K562 (cell line): ENCODE measurements at regions not wholly inside any gene's neighbourhood (a gene's known extent, or its start where the extent isn't known, plus 50 kb on each side); places are given as distances from the start of the nearest gene placed in this dataset.

Experiments
- ATAC-seq: fragments of 200-7000 bp; cut with Tn5 transposase; 3 replicates; pipeline ENCODE4 v1.9.1; 2020; ENCODE audit warnings: moderate library complexity
- BruUV-seq: library from RNA; stranded (reverse); fragments of 400-500 nt; replicated peaks from 2 replicates; lab custom pipeline; 2021; lab: Mats Ljungman, UMichigan
- CTCF ChIA-PET: fragments of 300-600 bp; formaldehyde crosslinking; extraction: SDS; loops from one replicate; lab custom pipeline; 2021; ENCODE audit warnings: low intra/inter-chr PET ratio; lab: Yijun Ruan, JAX
- POLR2A ChIA-PET: fragments of 300-600, 350-650 bp; sonication (Branson Sonifier 250); formaldehyde crosslinking; extraction: SDS; loops from one replicate; lab custom pipeline; 2021; ENCODE audit warnings: antibody characterized with exemption, inconsistent platforms; lab: Yijun Ruan, JAX
- DNase-seq, 4 experiments: peaks; one replicate each; pipeline versions ENCODE4 v3.0.0 to v3.0.0-alpha.2; 2011 to 2018; ENCODE audit warnings: low spot score in 3 of 4, mixed read lengths in 3 of 4; ENCODE audit errors: extremely low read depth in 1 of 4
- FAIRE-seq: peaks from 2 replicates; lab custom pipeline; 2011; peaks lifted over from hg19 to GRCh38; lab: Jason Lieb, UNC
- H2AFZ ChIP-seq: 2 replicates; pipeline ENCODE4 v1.6.0; 2011; ENCODE audit warnings: low read depth, low read length, control low read depth, inconsistent platforms
- H3K27ac ChIP-seq: fragments of 200-600 bp; 3 replicates; pipeline ENCODE4 v1.8.0; 2011; ENCODE audit warnings: low read depth, mild to moderate bottlenecking, control low read depth, inconsistent platforms, low read length, moderate library complexity, mixed read lengths; ENCODE audit errors: extremely low read depth
- H3K27me3 ChIP-seq, 2 experiments: fragments of 300-600 bp in 1 of 2; 2 replicates in 1 of 2; 3 replicates in 1 of 2; pipeline versions ENCODE4 v1.6.0 to v1.8.0; 2011; ENCODE audit warnings: inconsistent platforms in 2 of 2, low read length in 2 of 2, mild to moderate bottlenecking in 1 of 2, mixed read lengths in 1 of 2, moderate library complexity in 1 of 2; ENCODE audit not compliant: control insufficient read depth in 2 of 2, insufficient read depth in 2 of 2
- H3K36me3 ChIP-seq: fragments of 300-600 bp; 3 replicates; pipeline ENCODE4 v1.8.0; 2011; ENCODE audit warnings: mild to moderate bottlenecking, low read length, inconsistent platforms; ENCODE audit not compliant: control insufficient read depth, insufficient read depth
- H3K4me1 ChIP-seq, 2 experiments: fragments of 200-600 bp in 1 of 2; replicated peaks in 1 of 2; 2 replicates in 1 of 2; 3 replicates in 1 of 2; pipeline versions ENCODE4 v1.5.1 to v1.8.0; 2011; ENCODE audit warnings: inconsistent platforms in 2 of 2, low read length in 2 of 2, mild to moderate bottlenecking in 1 of 2, mixed read lengths in 1 of 2, moderate library complexity in 1 of 2; ENCODE audit not compliant: control insufficient read depth in 2 of 2, insufficient read depth in 2 of 2
- H3K4me2 ChIP-seq: 2 replicates; pipeline ENCODE4 v1.6.1; 2011; ENCODE audit warnings: low read length, control low read depth, inconsistent platforms, mixed read lengths; ENCODE audit not compliant: insufficient read depth
- H3K4me3 ChIP-seq: fragments of 200-600 bp; sonication (generic), shearing (Covaris generic); 2 replicates; pipeline ENCODE4 v1.5.1; 2016; ENCODE audit warnings: control low read depth, inconsistent platforms
- H3K79me2 ChIP-seq: fragments of 200-600 bp; 3 replicates; pipeline ENCODE4 v1.8.0; 2011; ENCODE audit warnings: low read length, inconsistent platforms; ENCODE audit not compliant: control insufficient read depth, insufficient read depth
- H3K9ac ChIP-seq, 2 experiments: 2 replicates each; pipeline versions ENCODE4 v1.6.0 to v1.6.1; 2011; ENCODE audit warnings: low read depth in 2 of 2, low read length in 2 of 2, control low read depth in 1 of 2, inconsistent platforms in 1 of 2, mild to moderate bottlenecking in 1 of 2, mixed read lengths in 1 of 2; ENCODE audit not compliant: insufficient read depth in 1 of 2
- H3K9me1 ChIP-seq: one replicate; pipeline ENCODE4 v1.6.0; 2011; ENCODE audit warnings: inconsistent platforms, mild to moderate bottlenecking, low read length, moderate library complexity; ENCODE audit not compliant: control insufficient read depth, insufficient read depth
- H3K9me3 ChIP-seq: replicated peaks from 2 replicates; pipeline ENCODE4 v1.5.1; 2011; ENCODE audit warnings: low read depth, low read length, inconsistent platforms; ENCODE audit not compliant: control insufficient read depth, insufficient read depth
- H4K20me1 ChIP-seq: replicated peaks from 2 replicates; pipeline ENCODE4 v1.6.1; 2011; ENCODE audit warnings: low read length, inconsistent platforms, mixed read lengths; ENCODE audit not compliant: control insufficient read depth, insufficient read depth
- ATF3 ChIP-seq, 2 experiments: fragments of 450-650 bp in 1 of 2; sonication (generic) in 1 of 2; formaldehyde crosslinking in 1 of 2; IDR thresholded peaks in 1 of 2; conservative IDR thresholded peaks in 1 of 2; 2 replicates each; pipeline versions ENCODE4 v1.6.1 to v1.8.1; 2016 to 2023; ENCODE audit warnings: mild to moderate bottlenecking in 2 of 2, moderate library complexity in 2 of 2, inconsistent platforms in 1 of 2, missing genetic modification reagents in 1 of 2
- FOSL1 ChIP-seq: fragments of 200-800 bp; sonication (Bioruptor generic); conservative IDR thresholded peaks from 2 replicates; pipeline ENCODE4 v1.6.1; 2016; ENCODE audit warnings: missing genetic modification characterization, missing compliant biosample characterization
- GABPA ChIP-seq: fragments of 200-800 bp; sonication (Bioruptor generic); conservative IDR thresholded peaks from 2 replicates; pipeline ENCODE4 v1.6.1; 2016; ENCODE audit warnings: low read depth, missing genetic modification characterization, missing compliant biosample characterization
- HMG20A ChIP-seq: fragments of 450-650 bp; formaldehyde crosslinking; conservative IDR thresholded peaks from 2 replicates; pipeline ENCODE4 v1.4.0; 2020; ENCODE audit warnings: mild to moderate bottlenecking, mixed read lengths
- SRF ChIP-seq, 2 experiments: fragments of 250-450, 450-650 bp in 1 of 2; sonication (Bioruptor Pico) in 1 of 2; sonication (generic) in 1 of 2; formaldehyde crosslinking; IDR thresholded peaks; 2 replicates each; pipeline versions ENCODE4 v1.5.0 to v1.5.1; 2020 to 2022; ENCODE audit warnings: mild to moderate bottlenecking in 1 of 2, missing genetic modification reagents in 1 of 2
- WGBS: fragments of 100-300 bp; shearing (Covaris generic); methylation state at CpG from one replicate; pipeline ENCODE4 v1.1.6; 2016; ENCODE audit warnings: low coverage, mixed read lengths; ENCODE audit not compliant: insufficient coverage; ENCODE audit errors: missing lambda C conversion rate; 5-methylcytosine and 5-hydroxymethylcytosine counted together
- in situ Hi-C: fragments of 300-500 bp; cut with MboI; formaldehyde crosslinking; loops from 4 replicates; pipeline ENCODE4 v1.15.0; 2018; ENCODE audit warnings: inconsistent platforms, mixed read lengths
- intact Hi-C: fragments of 100-400 bp; cut with micrococcal nuclease; formaldehyde crosslinking; loops from 2 replicates; pipeline ENCODE4 v1.14.2; 2022

GRCh38 chr1:214102907-214103306, 115.1 kb downstream of the PROX1 start:
- Histone ChIP-seq H3K27me3 (peaks cover 3 to 7% of the 10 kb centered on the region in 2 experiments; a peak in 3 of 5 replicates), H3K27ac (no peak overlapping the region), H2AFZ (no peak overlapping the region), H3K9ac (no peak overlapping the region), H3K9me3 (no peaks in the 10 kb centered on the region), H3K4me3 (no peak overlapping the region), H3K36me3 (no peaks in the 10 kb centered on the region), H4K20me1 (no peaks in the 10 kb centered on the region), H3K9me1 (no peaks in the 10 kb centered on the region), H3K4me2 (no peak overlapping the region), H3K4me1 (no peaks in the 10 kb centered on the region), H3K79me2 (no peaks in the 10 kb centered on the region)
- TF ChIP-seq ATF3 (IDR thresholded peaks at IDR 0.05), result peak; percentile 13; the same call in 1 of the 2 replicates
- TF ChIP-seq ATF3 (CRISPR knock-in tag; conservative IDR thresholded peaks at IDR 0.05), result no peak
- TF ChIP-seq HMG20A (CRISPR knock-in tag), result no peak
- peak; percentile 79 for TF ChIP-seq FOSL1 (tag)
- 0 out of 2 replicates have a peak, but pooled peaks have one; percentile 31 for TF ChIP-seq GABPA
- TF ChIP-seq SRF (CRISPR knock-in tag; IDR thresholded peaks at IDR 0.05), result no peak
- DNase-seq, result no peak
- in situ Hi-C loops, result no loop called here
- WGBS, result 0% methylated on average over 2 of the region's 2 CpGs
- no TSS peak for BruUV-seq
- intact Hi-C loops, result no loop called here
- no peak for FAIRE-seq
- no peak for ATAC-seq
- ChIA-PET CTCF (no interaction called here), POLR2A (interaction anchor here (0.5 kb wide), 1 partner anchor 125 kb away, joined by 3 read pairs; no protein-coding TSS in a partner anchor)
